ENCODE measurements at regions not wholly inside any gene's neighbourhood (a gene's known extent, or its start where the extent isn't known, plus 50 kb on each side); places are given as distances from the start of the nearest gene placed in this dataset.

DNA sequence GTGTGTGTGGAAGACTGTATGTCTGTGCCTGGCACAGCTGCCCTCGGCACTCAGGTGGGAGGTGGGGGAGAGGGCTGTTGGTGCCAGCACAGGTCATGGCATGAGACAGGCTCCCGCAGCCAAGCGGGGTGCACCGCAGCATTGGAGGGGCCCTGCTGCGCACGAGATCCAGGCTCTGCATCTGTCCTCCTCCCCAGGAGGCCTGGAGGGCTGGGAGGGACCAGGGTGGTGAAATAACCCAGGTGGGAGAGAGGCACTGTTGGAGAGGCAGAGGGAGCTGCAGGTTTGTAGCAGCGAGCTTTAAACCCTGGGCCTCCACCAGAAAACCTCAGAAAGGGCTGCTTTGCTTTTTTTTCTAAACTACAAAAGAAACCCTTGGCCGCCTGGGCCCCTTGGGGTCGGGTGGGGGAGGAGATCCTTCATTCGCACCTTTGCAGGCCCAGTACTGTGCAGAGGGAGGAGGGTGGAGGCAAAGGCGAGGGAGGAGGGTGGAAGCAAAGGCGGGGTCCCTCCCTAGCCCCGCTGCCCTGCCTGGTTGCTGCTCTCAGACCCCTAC is 241.7 kb downstream of the SEC14L1 start (continued):
- TF ChIP-seq, protein P1, sequence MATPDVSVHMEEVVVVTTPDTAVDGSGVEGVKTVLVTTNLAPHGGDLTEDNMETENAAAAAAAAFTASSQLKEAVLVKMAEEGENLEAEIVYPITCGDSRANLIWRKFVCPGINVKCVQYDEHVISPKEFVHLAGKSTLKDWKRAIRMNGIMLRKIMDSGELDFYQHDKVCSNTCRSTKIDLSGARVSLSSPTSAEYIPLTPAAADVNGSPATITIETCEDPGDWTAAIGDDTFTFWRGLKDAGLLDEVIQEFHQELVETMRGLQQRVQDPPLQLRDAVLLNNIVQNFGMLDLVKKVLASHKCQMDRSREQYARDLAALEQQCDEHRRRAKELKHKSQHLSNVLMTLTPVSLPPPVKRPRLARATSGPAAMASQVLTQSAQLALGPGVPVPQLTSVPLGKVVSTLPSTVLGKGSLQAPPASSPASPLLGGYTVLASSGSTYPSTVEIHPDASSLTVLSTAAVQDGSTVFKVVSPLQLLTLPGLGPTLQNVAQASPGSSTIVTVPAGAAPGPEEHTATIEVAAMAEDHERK (CRISPR knock-in tag; IDR thresholded peaks at IDR 0.05; ENCODE audit: low read depth): no peak
- 0 out of 2 replicates have a peak, but pooled peaks have one; percentile 26 for TF ChIP-seq ZNF292 (CRISPR knock-in tag; IDR thresholded peaks at IDR 0.05; ENCODE audit: borderline replicate concordance, low read depth)
- TF ChIP-seq EED (CRISPR knock-in tag; IDR thresholded peaks at IDR 0.05): no peak
- peak; percentile 17; the same call in 1 of the 2 replicates for TF ChIP-seq TBX2 (CRISPR knock-in tag; IDR thresholded peaks at IDR 0.05; ENCODE audit: borderline replicate concordance)
- 0 out of 2 replicates have a peak, but pooled peaks have one; percentile 13 for TF ChIP-seq SAP130 (CRISPR knock-in tag; IDR thresholded peaks at IDR 0.05; ENCODE audit: low read depth)
- no peak for TF ChIP-seq ZNF230 (CRISPR knock-in tag; IDR thresholded peaks at IDR 0.05)
- no peak for TF ChIP-seq PLSCR1 (CRISPR knock-in tag; IDR thresholded peaks at IDR 0.05; ENCODE audit: borderline replicate concordance)
- peak; percentile 56; the same call in 1 of the 2 replicates for TF ChIP-seq NR2F2 (IDR thresholded peaks at IDR 0.05; ENCODE audit: borderline replicate concordance, low read depth)
- TF ChIP-seq, protein P2, sequence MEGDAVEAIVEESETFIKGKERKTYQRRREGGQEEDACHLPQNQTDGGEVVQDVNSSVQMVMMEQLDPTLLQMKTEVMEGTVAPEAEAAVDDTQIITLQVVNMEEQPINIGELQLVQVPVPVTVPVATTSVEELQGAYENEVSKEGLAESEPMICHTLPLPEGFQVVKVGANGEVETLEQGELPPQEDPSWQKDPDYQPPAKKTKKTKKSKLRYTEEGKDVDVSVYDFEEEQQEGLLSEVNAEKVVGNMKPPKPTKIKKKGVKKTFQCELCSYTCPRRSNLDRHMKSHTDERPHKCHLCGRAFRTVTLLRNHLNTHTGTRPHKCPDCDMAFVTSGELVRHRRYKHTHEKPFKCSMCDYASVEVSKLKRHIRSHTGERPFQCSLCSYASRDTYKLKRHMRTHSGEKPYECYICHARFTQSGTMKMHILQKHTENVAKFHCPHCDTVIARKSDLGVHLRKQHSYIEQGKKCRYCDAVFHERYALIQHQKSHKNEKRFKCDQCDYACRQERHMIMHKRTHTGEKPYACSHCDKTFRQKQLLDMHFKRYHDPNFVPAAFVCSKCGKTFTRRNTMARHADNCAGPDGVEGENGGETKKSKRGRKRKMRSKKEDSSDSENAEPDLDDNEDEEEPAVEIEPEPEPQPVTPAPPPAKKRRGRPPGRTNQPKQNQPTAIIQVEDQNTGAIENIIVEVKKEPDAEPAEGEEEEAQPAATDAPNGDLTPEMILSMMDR (CRISPR knock-in tag; IDR thresholded peaks at IDR 0.05): peak; percentile 42
- TF ChIP-seq ZNF770 (CRISPR knock-in tag; IDR thresholded peaks at IDR 0.05): peak; percentile 29; the same call in 1 of the 2 replicates
- TF ChIP-seq TEAD2 (CRISPR knock-in tag; IDR thresholded peaks at IDR 0.05): no peak
- TF ChIP-seq, protein P3, sequence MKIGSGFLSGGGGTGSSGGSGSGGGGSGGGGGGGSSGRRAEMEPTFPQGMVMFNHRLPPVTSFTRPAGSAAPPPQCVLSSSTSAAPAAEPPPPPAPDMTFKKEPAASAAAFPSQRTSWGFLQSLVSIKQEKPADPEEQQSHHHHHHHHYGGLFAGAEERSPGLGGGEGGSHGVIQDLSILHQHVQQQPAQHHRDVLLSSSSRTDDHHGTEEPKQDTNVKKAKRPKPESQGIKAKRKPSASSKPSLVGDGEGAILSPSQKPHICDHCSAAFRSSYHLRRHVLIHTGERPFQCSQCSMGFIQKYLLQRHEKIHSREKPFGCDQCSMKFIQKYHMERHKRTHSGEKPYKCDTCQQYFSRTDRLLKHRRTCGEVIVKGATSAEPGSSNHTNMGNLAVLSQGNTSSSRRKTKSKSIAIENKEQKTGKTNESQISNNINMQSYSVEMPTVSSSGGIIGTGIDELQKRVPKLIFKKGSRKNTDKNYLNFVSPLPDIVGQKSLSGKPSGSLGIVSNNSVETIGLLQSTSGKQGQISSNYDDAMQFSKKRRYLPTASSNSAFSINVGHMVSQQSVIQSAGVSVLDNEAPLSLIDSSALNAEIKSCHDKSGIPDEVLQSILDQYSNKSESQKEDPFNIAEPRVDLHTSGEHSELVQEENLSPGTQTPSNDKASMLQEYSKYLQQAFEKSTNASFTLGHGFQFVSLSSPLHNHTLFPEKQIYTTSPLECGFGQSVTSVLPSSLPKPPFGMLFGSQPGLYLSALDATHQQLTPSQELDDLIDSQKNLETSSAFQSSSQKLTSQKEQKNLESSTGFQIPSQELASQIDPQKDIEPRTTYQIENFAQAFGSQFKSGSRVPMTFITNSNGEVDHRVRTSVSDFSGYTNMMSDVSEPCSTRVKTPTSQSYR (CRISPR knock-in tag; IDR thresholded peaks at IDR 0.05; ENCODE audit: borderline replicate concordance): peak; percentile 76
- TF ChIP-seq SP5 (CRISPR knock-in tag; IDR thresholded peaks at IDR 0.05; ENCODE audit: borderline replicate concordance, low read depth): 0 out of 2 replicates have a peak, but pooled peaks have one; percentile 14
- TF ChIP-seq HOXA9 (CRISPR knock-in tag; IDR thresholded peaks at IDR 0.05; ENCODE audit: borderline replicate concordance): no peak
- no peak for TF ChIP-seq SOX13 (IDR thresholded peaks at IDR 0.05)
- TF ChIP-seq SOX13 (CRISPR knock-in tag; conservative IDR thresholded peaks at IDR 0.05 in 1 of 2, IDR thresholded peaks at IDR 0.05 in 1 of 2): peak in 1 of 2 experiments; percentile 47; a peak in 2 of 4 replicates
- no peak for TF ChIP-seq PHF8 (CRISPR knock-in tag; IDR thresholded peaks at IDR 0.05)
- no peak for TF ChIP-seq RFXAP (CRISPR knock-in tag; IDR thresholded peaks at IDR 0.05; ENCODE audit: borderline replicate concordance)
- TF ChIP-seq ZNF749 (CRISPR knock-in tag; IDR thresholded peaks at IDR 0.05; ENCODE audit: borderline replicate concordance): no peak
- 0 out of 2 replicates have a peak, but pooled peaks have one; percentile 6 for TF ChIP-seq ETV5 (CRISPR knock-in tag; IDR thresholded peaks at IDR 0.05; ENCODE audit: borderline replicate concordance)

Measured in HepG2 (cell line).